C4-2B (cell line): ENCODE measurements at regions not wholly inside any gene's neighbourhood (a gene's known extent, or its start where the extent isn't known, plus 50 kb on each side); places are given as distances from the start of the nearest gene placed in this dataset.

Source experiments
- CTCF ChIP-seq: fragments of 450-650 bp; conservative IDR thresholded peaks from 2 replicates; pipeline ENCODE4 v1.5.1; 2017; ENCODE audit warnings: mild to moderate bottlenecking
- ZFX ChIP-seq: fragments of 450-650 bp; IDR thresholded peaks from 2 replicates; pipeline ENCODE4 v1.6.1; 2017

- TF ChIP-seq CTCF, result no peak
- TF ChIP-seq ZFX, result no peak
These were observed 126.9 kb upstream of the WSCD1 start for GRCh38 chr17:5943232-5943631.
